GM18858 (cell line): ENCODE measurements at regions not wholly inside any gene's neighbourhood (a gene's known extent, or its start where the extent isn't known, plus 50 kb on each side); places are given as distances from the start of the nearest gene placed in this dataset.

Source experiments
- ATAC-seq: cut with Tn5 transposase; IDR thresholded peaks from one replicate; pipeline ENCODE4 v1.9.1; 2021; ENCODE audit not compliant: unreplicated experiment

DNA sequence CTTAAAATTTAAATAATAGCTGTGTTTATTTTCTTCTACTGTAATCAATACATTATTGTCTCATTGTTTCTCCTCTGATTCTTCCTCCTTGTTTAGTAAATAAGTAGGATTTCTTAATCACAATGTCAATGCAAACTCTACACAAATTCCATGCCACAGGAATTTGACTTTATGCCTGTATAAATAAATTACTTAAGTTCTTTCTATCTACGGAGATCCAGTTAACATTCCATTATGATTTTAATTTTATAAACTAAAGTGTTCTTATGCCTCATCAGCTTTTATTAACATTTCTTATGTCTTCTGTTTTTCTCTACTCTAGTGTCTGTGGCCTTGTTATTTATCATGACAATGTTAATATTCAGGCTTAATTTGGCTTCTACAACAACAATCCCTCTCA, 1169.2 kb downstream of the GRIK2 start:
- ATAC-seq: no peak

DNA sequence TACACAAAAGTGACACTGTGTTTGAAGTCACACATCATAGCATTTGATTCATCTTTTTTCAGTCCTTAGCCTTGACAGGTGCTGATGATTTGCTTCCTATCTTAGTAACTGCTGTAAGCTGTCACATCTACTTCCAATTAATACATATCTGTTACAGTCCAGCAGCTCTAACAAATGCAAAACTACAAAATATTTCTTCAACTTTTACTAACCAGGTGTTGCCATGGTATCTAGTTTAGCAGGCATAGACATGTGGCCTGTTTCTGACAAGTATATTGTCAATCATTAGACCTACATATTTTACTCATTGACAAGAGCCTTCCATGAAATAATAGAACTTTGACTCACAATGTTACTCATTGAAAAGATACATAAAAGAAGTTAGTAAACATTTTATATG, 1159.7 kb downstream of the GRIK2 start:
- no peak for ATAC-seq

DNA sequence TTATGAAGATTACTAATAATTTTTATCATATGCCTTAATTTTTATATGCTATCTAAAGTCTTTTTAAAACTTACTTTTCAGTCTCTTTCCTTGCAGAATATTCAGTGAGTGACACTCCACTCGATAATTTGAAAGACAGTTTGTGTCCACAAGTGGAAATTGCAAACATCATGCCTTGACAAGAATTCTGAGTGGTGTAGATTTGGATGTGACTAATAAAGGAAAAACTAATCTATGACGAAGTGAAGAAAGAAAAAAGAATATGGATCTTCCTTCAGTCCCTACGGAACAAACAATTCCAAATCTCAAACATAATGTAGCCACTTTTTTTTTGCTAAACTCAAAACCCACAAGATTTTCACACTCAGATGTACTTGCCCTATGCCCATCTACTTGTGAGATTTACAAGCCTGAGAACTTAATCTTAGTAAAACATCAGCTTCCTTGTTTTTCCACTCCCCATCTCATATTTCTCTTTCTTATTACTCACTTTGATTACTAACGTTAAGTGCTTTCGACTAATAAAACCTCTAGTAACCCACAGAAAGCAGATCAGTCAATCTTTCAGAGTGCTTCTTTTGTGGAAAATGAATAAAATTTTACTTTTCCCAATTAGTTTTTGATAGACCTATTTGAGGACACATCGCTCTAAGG, 1155.8 kb downstream of the GRIK2 start:
- no peak for ATAC-seq

DNA sequence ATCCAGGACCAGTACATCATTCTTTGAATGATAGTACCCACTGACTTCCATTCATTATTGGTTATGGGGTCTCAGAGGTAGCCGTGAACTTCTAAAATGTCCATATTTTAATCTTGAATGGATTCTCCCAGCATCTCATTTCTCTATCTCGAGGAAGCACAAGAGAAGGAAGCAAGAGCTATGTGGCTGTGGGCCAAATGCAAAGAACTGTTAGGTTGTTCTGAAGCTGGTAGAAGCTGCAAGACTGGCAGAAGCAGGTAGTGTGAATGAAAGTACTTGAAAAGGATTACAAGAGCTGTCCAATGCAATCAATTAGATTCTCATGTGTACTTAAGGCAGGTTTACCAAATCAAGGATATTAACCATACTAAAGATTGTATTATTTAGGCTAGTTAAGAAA, 1131.8 kb downstream of the GRIK2 start:
- ATAC-seq: no peak

DNA sequence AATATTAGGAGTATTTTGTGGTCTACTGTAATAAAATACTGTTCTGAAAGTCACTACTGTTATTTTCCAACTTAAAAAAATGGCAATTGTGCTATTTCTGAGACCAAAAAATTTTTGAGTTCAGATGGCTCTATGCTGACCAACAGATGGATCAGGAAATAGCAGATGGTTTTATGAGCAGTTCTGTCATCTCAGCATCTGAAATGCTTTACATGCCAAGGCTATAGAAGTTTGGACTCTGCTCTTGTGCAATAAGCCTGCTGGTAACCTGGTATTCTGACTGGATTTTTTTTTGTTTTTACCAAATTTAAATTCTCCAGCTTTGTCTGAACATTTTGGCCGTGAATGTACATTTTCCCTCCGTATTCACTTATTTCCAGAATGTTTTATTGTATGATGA, 1127.5 kb downstream of the GRIK2 start:
- ATAC-seq: no peak

DNA sequence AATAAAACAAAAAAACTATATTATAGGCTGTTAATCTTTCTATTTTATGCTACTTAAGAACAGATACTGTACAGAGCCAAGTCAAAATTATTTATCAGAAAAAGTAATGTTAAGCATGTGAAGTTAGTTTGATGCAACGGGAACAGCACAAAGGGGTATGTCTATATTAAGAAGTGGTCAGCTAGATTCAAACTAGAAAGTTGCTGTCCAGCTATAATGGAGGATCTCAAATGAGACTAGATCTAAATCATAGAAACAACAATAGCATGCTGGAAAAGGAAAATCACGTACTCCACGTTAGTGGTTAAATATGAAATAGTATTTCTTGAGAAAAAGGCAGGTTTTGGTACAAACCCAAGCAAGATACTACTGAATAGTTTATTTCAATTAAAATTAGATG, 1124.0 kb downstream of the GRIK2 start:
- no peak for ATAC-seq

DNA sequence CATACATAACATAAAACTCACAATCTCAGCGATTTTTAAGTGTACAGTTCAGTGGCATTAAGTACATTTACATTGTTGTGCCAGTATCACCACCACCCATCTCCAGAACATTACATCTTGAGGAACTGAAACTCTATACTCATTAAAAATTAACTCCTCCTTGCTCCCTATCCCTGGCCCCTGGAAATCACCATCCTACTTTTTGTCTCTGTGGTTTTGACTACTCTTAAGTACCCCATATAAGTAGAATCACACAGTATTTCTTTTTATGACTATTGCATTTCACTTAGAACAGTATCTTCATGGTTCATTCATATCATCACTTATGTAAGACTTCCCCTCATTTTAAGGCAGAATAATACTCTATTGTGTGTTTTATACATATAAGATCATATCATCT, 1108.1 kb downstream of the GRIK2 start:
- ATAC-seq: peak; percentile 66

DNA sequence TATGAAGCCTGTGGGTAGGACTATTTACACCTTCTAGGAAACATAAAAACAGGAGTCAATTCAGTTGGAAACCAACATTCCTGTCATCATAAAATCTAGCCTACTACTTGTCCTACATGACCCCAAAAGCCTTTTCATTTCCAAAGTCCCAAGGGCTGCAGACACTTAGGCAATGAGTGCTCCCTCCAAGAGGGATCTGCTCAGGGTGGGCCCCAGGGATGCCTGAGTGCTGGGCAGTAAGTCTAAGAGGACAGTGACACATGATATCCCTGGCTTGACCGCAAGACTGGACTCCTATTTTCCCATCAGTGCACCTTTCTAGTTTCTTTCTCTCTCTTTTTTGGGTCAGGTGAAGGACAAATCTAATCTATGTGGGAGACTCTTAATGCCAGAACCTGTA, 1101.3 kb downstream of the GRIK2 start:
- no peak for ATAC-seq

DNA sequence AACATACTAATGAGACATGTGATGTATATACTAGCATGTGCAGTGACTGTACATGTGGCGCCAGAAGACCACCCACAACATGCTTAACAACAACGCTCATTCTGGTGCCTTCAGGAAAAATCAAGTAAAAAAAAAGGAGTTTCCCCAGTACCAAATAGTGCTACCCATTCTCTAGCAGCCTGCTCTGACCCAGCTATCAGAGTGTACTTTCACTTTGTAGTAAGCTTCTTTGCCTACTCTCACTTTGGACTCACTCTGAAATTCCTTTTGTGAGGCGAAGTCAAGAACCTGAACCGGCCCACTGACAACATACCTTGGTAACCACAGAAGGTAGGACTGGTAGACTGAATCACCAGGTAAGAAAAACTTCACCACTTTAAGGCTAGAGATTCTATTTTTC, 1100.0 kb downstream of the GRIK2 start:
- no peak for ATAC-seq

DNA sequence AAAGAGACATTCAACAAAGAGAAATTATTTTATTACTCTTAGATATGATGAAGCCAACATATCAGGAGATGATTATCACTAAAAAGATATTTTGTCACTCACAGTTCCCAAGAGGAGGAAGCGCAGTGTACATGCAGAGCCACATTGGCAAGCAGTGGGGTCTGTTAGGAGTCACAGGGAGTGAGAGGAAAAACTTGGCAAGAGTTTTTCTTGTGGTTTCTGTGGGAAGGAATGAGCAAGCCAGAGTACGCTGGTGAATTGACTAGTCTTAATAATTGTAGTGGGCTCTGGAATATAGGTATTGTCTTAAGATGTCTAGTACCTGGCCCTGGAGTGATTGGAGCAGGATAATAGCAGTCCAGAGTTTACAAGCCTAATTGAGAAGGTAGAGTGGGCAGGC, 1095.2 kb downstream of the GRIK2 start:
- ATAC-seq: no peak

DNA sequence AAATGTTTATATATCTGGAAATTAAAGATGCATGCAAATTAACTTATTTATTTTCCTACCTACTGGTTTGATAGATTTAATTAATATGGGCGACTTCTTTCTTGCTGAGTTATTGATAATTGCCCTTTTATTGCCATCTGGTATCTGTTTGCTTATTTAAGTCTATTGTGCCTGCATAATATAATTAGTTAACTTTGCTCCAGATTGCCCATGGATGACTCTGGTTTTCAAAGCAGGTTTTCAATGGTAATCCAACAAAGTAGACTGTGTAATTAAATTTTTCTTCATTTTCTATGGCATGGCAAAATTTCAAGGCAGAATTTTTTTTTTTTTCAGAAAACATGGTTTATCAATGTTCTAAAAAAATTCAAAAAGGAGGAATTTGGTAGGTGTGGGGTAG, 1092.0 kb downstream of the GRIK2 start:
- no peak for ATAC-seq

DNA sequence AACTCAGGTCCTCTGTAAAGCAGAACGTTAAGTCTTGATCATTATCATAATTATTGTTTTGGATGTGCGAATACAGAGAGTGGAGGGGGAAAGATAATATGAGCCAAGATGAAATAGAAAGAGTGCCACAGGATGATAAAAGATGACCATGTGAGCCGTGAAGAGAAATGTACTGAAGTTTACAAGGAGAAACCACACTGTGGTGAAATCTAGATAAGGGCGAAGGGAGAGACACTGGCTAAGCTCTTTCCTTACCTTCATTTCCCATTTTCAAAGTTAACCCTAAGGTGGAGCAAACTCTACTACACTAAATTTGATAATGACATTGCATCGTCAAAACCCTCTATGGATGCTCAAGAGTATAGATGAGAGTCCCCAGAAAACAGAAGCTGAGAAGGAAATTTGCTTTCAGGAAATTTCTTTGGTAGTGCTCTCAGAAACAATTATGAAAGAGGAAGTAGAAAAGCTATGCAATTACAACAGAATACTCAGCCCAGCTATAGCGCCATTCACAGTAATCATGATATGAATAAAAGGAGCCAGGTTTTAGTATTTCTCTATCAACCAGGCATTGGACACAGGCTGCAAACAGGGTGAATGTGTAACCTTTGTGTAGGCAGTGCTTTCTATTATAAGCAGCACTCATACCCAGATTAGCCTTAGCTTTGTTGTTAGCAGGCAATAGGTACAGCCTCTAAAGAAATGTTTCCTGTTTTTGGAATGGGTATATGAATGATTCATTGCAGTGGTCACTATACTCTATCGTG, 1080.7 kb downstream of the GRIK2 start:
- peak; percentile 43 for ATAC-seq

DNA sequence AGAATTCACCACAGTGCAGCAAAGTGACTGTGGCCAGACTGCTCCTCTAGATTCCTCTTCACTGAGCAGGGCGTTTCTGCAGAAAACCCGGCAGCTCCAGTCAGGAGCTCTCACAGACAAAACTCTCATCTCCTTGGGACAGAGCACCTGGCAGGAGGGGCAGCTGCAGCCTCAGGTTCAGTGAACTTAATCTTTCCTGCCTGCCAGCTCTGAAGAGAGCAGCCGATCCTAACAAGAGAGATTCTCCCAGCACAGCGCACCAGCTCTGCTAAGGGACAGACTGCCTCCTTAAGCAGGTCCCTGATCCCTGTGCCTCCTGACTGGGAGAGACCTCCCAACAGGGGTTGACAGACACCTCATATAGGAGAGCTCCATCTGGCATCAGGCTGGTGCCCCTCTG, 1065.5 kb downstream of the GRIK2 start:
- no peak for ATAC-seq

DNA sequence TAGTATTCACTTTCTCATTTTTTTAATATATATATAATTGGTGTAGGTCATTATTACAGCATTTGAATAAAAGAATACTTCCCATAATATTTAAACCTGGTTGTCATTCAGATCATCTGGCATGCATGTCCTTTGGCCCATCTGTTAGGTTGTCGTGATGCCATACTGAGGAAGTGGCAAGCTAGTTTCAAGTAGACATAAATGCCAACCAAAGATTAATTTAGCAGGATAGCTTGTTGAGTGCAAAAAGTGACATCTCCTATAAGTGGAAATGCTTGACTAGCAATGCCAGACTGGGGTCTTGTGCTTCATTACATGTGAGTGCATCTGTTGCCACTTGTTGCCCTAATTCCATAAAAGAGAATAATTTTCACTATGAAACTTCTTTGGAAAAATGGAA, 1044.7 kb downstream of the GRIK2 start:
- ATAC-seq: no peak

DNA sequence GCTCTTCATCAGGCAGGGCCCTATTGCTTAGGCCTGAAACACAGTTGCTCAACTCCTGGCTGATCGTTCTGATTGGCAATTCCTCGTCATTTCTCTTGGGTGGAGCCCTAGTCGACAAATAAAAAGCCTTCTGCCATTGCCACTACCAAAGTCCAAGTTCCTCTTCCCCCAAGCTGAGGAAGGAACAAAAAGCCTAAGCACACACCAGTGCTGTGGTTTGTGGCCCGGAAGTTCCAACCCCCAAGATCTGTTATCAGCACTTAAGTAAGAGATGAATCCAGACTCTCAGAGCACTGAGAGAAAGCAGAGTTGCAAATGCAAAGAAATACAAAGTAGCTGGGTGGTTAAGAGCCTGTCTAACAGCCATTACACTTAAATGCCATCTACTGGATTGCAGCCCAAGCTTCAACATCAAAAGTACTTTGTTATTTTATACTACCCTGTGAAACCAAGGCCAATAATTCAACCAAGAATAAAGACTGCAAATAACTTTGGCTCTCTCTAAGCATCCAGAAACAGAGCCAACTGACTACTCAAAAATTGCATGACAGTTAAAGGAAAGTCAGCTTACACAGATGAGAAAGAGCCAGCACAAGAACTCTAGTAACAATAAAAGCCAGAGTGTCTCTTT, 1024.0 kb downstream of the GRIK2 start:
- no peak for ATAC-seq

DNA sequence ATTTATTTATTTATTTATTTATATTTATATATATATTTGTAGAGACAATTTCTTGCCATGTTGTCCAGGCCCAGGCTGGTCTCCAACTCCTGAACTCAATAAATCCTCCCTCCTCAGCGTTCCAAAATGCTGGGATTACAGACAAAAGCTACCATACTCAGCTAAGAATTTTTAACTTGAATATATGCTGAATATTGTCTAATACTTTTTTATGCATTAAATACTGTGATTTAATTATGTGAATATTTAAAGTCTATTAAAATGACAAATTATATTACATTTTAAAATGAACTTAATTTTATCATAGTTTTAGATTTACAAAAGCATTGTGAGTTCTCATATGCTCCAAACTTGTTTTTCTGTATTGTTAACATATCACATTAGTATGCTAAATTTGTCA, 1022.4 kb downstream of the GRIK2 start:
- ATAC-seq: no peak

DNA sequence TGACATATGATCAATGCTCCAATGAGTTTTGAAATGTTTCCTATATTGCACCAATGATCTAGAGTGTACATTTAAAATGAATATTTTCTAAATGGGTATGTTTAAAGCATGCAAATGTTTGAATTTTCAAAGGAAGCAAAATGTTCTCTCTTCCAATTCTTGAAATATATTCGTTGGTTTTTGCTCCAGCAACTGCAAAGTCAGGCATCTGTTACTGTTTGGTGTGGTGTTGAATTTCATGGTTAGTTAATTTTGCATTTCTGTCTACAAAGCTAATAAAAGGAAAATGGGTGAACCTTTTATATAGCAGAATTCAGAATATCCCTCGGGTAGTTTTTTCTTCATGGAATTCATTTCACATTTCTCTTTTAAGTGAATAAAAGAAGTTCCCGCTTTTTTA, 1018.3 kb downstream of the GRIK2 start:
- no peak for ATAC-seq

DNA sequence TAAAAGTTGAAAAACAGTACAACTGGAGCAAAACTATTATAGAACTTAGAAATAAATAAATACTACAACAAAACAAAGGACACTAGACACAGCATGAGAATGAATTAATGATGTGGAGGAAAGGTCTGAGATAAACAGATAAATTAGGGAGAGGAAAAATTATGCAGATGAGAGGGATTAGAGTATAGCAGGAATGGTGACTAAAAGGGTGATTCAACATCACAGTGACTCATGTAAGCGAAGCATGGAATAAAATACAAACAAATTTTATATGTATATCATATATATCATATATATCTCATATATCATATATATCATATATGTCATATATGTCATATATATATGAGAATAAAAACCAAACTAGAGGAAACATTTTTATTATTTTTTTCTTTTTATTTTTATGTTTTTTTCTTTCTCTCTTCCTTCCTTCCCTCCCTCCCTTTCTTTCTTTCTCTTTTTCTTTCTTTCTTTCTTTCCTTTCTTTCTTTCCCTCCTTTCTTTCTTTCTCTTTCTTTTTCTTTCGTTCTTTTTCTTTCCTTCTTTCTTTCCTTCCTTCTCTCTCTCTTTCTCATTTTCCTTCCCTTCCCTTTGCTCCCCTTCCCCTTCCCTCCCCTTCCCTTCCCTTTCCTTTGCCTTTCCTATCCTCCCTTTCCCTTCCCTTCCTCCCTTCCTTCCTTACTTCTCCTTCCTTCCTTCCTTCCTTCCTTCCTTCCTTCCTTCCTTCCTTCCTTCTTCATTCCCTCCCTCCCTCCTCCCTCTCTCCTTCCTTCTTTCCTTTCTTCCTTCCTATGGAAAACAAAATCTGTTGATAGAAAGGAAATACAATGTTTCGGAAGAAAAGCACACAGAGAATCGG, 1014.6 kb downstream of the GRIK2 start:
- no peak for ATAC-seq

DNA sequence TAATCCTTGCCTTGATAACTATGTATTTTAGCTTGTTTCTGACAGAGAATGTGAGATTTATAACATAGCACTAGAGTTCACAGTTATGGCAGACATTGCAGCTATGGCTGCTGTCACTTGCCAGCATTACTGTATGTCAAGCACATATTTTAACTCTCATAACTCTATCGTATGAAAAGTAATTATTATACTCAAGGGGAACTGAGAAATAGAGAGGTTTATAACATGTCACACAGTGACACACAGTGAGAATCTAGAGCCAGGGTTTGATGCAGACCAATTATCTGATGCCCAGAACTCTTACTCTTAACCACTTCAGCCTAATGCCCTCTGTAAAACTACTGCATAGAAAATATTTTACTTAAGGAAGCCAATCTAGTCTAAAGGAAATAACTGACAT, 1012.4 kb downstream of the GRIK2 start:
- ATAC-seq: no peak

DNA sequence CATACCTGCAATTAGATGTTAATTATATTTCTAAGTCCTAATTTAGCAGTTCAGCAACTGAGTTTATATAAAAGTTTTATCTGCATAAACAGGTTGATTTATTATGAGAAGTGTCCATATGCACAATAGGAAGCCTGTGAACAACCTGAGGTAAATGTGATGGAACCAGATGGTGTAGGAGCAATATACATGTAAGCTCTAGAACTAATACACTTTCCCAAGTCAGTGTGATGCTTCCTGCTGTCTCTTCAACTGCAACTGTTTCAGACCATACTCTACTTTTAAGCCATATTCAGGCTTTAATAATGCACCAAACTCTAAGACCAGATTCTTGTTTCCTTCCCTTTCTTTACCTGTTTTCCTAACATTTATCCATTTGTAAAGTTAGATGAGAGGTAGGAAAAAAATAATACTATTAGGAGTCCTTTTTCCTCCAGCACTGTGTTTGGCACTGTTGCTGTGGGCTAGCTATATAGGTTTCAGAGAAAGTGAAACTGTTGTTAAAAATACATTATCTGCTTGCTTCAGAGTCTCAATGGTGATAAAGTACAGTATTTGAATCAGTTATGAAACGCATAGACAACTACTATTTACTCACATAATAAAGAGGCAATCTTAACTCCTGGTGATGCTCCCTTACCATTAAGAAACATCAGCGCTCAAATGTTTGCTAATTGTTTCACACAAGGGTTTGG, 1009.3 kb downstream of the GRIK2 start:
- no peak for ATAC-seq
